DOHH2 (cell line): ENCODE measurements at regions not wholly inside any gene's neighbourhood (a gene's known extent, or its start where the extent isn't known, plus 50 kb on each side); places are given as distances from the start of the nearest gene placed in this dataset.

ENCODE experiments used
- H3F3A ChIP-seq: fragments of 200-600 bp; sonication (generic), shearing (Covaris generic); 2 replicates; pipeline ENCODE4 v1.6.0; 2016; ENCODE audit warnings: antibody characterized with exemption, mild to moderate bottlenecking; ENCODE audit not compliant: control insufficient read depth, insufficient read depth
- H3K27ac ChIP-seq: fragments of 200-600 bp; sonication (generic); 2 replicates; pipeline ENCODE4 v1.5.1; 2014; ENCODE audit warnings: low read depth, mild to moderate bottlenecking, low read length, moderate library complexity
- H3K27me3 ChIP-seq: fragments of 200-600 bp; sonication (generic); 2 replicates; pipeline ENCODE4 v1.6.1; 2014; ENCODE audit warnings: mild to moderate bottlenecking, low read length, mixed read lengths; ENCODE audit not compliant: control insufficient read depth
- H3K36me3 ChIP-seq: fragments of 200-600 bp; sonication (generic); 2 replicates; pipeline ENCODE4 v1.6.1; 2014; ENCODE audit warnings: mild to moderate bottlenecking, low read length, moderate library complexity, mixed read lengths; ENCODE audit not compliant: control insufficient read depth
- H3K4me1 ChIP-seq: fragments of 200-600 bp; sonication (generic); 2 replicates; pipeline ENCODE4 v1.6.1; 2014; ENCODE audit warnings: mild to moderate bottlenecking, low read length, mixed read lengths; ENCODE audit not compliant: control insufficient read depth
- H3K4me2 ChIP-seq: fragments of 200-600 bp; sonication (generic); 2 replicates; pipeline ENCODE4 v1.6.0; 2014; ENCODE audit warnings: mild to moderate bottlenecking, low read length, moderate library complexity
- H3K4me3 ChIP-seq: fragments of 200-600 bp; sonication (generic); 2 replicates; pipeline ENCODE4 v1.5.1; 2014; ENCODE audit warnings: mild to moderate bottlenecking, low read length, mixed read lengths
- H3K79me2 ChIP-seq: fragments of 200-600 bp; sonication (generic); 2 replicates; pipeline ENCODE4 v1.6.1; 2014; ENCODE audit warnings: mild to moderate bottlenecking, low read length, mixed read lengths; ENCODE audit not compliant: control insufficient read depth
- H3K9me2 ChIP-seq: fragments of 200-600 bp; sonication (generic); replicated peaks from 2 replicates; pipeline ENCODE4 v1.6.1; 2014; ENCODE audit warnings: mild to moderate bottlenecking, low read length, mixed read lengths; ENCODE audit not compliant: control insufficient read depth
- H3K9me3 ChIP-seq: fragments of 200-600 bp; sonication (generic); 2 replicates; pipeline ENCODE4 v1.6.1; 2014; ENCODE audit warnings: antibody characterized with exemption, low read length, mixed read lengths; ENCODE audit not compliant: control insufficient read depth, insufficient read depth
- H4K20me1 ChIP-seq: fragments of 200-600 bp; sonication (generic); 2 replicates; pipeline ENCODE4 v1.6.0; 2014; ENCODE audit warnings: low read depth, mild to moderate bottlenecking, antibody characterized with exemption, low read length, moderate library complexity; ENCODE audit not compliant: control insufficient read depth, insufficient read depth
- CTCF ChIP-seq: fragments of 200-600 bp; sonication (generic); IDR thresholded peaks from one replicate; pipeline ENCODE4 v1.5.1; 2014; ENCODE audit warnings: antibody characterized with exemption, mild to moderate bottlenecking, low read depth, low read length; ENCODE audit not compliant: poor library complexity, severe bottlenecking
- EZH2phosphoT487 ChIP-seq: fragments of 200-600 bp; sonication (generic); IDR thresholded peaks from 2 replicates; pipeline ENCODE4 v1.6.1; 2017; ENCODE audit warnings: borderline replicate concordance, mild to moderate bottlenecking, antibody characterized with exemption, low read length, moderate library complexity, mixed read lengths

- H3K36me3 ChIP-seq = no peaks in the 10 kb centered on the region
- no peak overlapping the region for H3K4me2 ChIP-seq
- H3K27ac ChIP-seq = no peak overlapping the region
Measured at GRCh38 chr6:156427345-156427744, 349.8 kb upstream of the ARID1B start.

GRCh38 chr6:156425359-156426020 is 351.7 kb upstream of the ARID1B start:
- no peaks in the 10 kb centered on the region for H3K9me2 ChIP-seq
- H3K9me3 ChIP-seq = 0 out of 2 replicates have a peak, but pooled peaks cover 4% of the 10 kb centered on the region
- H3K27ac ChIP-seq = no peak overlapping the region
- H4K20me1 ChIP-seq = no peaks in the 10 kb centered on the region
- no peaks in the 10 kb centered on the region for H3K36me3 ChIP-seq
- H3K4me1 ChIP-seq = no peaks in the 10 kb centered on the region
- no peaks in the 10 kb centered on the region for H3F3A ChIP-seq
- H3K4me3 ChIP-seq = no peak overlapping the region
- no peaks in the 10 kb centered on the region for H3K79me2 ChIP-seq
- H3K27me3 ChIP-seq = no peaks in the 10 kb centered on the region
- TF ChIP-seq EZH2phosphoT487 (no peak), CTCF (no peak)
- H3K4me2 ChIP-seq = no peak overlapping the region

More at GRCh38 chr6:156427345-156427744, 349.8 kb upstream of the ARID1B start:
- Histone ChIP-seq H3F3A (no peaks in the 10 kb centered on the region), H3K9me3 (peaks cover 3% of the 10 kb centered on the region; the same call in 1 of the 2 replicates), H3K9me2 (no peaks in the 10 kb centered on the region), H3K4me3 (no peak overlapping the region), H3K4me1 (no peaks in the 10 kb centered on the region), H3K27me3 (no peaks in the 10 kb centered on the region), H4K20me1 (no peaks in the 10 kb centered on the region), H3K79me2 (no peaks in the 10 kb centered on the region)
- TF ChIP-seq CTCF (no peak), EZH2phosphoT487 (no peak)

GRCh38 chr6:156423829-156424228 is 353.3 kb upstream of the ARID1B start:
- no peak overlapping the region for H3K4me2 ChIP-seq
- no peaks in the 10 kb centered on the region for H3K36me3 ChIP-seq
- no peak overlapping the region for H3K4me3 ChIP-seq
- H3K27me3 ChIP-seq = no peaks in the 10 kb centered on the region
- H3K9me2 ChIP-seq = no peaks in the 10 kb centered on the region
- 0 out of 2 replicates have a peak, but pooled peaks cover 4% of the 10 kb centered on the region for H3K9me3 ChIP-seq
- no peaks in the 10 kb centered on the region for H4K20me1 ChIP-seq
- no peak overlapping the region for H3K27ac ChIP-seq
- H3F3A ChIP-seq = no peaks in the 10 kb centered on the region
- no peaks in the 10 kb centered on the region for H3K4me1 ChIP-seq
- TF ChIP-seq EZH2phosphoT487 = no peak
- TF ChIP-seq CTCF = no peak
- H3K79me2 ChIP-seq = no peaks in the 10 kb centered on the region
